Activated T-helper 17 cell treated with anti-CD3 and anti-CD28 coated beads, Interleukin-2, amount 50 U/mL, for 72 hours (primary cell): ENCODE measurements at regions not wholly inside any gene's neighbourhood (a gene's known extent, or its start where the extent isn't known, plus 50 kb on each side); places are given as distances from the start of the nearest gene placed in this dataset.
"Not testable (repeated sequence)": the region's sequence is repeated elsewhere in the genome, so short reads cannot be mapped to it uniquely, and the experiment has no call there.

ENCODE experiments used
- ATAC-seq: fragments of 150-1000 bp; cut with Tn5 transposase; replicated peaks from 2 replicates; pipeline ENCODE4 v1.10.0; 2021; ENCODE audit warnings: mild to moderate bottlenecking, moderate library complexity
- H3K27ac Mint-ChIP-seq: one replicate; pipeline ENCODE4 v1.8.0; 2022; ENCODE audit warnings: mixed read lengths
- H3K27me3 Mint-ChIP-seq: one replicate; pipeline ENCODE4 v1.8.0; 2022; ENCODE audit warnings: mixed read lengths
- H3K36me3 Mint-ChIP-seq: one replicate; pipeline ENCODE4 v1.8.0; 2022; ENCODE audit warnings: low read depth, mild to moderate bottlenecking, mixed read lengths
- H3K4me1 Mint-ChIP-seq: one replicate; pipeline ENCODE4 v1.8.0; 2022; ENCODE audit warnings: mixed read lengths
- H3K4me3 Mint-ChIP-seq: one replicate; pipeline ENCODE4 v1.8.0; 2022; ENCODE audit warnings: mild to moderate bottlenecking, mixed read lengths
- H3K9me3 Mint-ChIP-seq: one replicate; pipeline ENCODE4 v1.8.0; 2022; ENCODE audit warnings: mixed read lengths

DNA sequence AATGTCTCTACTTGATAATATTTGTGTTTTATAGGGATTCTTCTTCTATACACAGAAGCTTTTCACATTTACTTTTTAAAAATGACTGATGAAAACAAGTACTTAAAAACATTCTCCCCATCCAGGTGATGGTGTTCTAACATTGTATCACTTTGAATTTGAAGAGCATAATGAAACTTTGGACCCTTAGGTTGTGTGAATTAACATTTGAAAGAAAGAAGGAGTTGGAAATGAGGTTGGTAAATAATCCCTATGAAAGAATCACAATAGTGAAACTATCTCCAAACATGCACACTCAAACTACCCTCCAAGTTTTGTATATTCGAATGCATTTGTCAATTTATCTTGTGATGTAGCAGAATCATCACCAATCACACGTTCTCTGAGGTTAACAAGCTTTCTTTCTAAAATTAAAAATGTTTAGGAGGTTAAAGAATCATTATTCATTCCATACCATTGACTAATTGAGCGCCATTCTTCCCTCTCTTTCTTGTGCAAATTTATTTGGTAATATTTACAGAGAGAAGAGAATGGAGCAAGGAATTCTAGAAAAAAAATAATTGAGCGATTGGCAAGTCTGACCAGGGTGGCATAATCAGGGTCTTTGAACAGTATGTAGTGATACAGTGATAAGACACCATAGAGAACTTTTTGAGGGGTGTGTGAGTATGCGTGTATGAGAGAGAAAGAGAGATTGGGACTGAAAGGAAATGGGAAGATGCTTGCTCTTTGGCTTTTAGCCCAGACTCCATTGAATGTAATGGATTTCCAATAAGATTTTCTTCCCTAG, 260.0 kb upstream of the NRXN1 start:
- no peak for ATAC-seq
- no peaks in the 10 kb centered on the region for H3K4me1 Mint-ChIP-seq

DNA sequence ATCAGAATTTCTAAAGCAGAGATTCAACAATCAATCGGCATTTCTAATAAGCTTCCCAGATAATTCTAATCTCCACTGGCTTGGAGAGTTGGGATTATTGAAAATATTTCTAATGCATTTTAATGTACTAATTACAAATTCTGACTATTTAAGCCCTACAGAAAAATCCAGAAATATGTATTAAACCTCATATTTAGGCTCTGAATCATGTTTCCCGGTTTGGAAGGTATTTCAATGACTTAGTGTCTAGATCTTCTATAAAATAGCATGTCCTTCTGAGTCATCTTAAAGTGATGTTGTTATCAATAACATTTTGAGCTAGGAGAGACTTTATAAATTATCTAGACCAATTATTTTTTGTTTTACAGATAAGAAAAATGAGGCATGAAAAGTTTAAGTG, 258.8 kb upstream of the NRXN1 start:
- Mint-ChIP-seq H3K4me3 (no peak overlapping the region), H3K27ac (no peak overlapping the region), H3K27me3 (no peaks in the 10 kb centered on the region), H3K9me3 (peaks cover 12% of the 10 kb centered on the region), H3K4me1 (no peaks in the 10 kb centered on the region), H3K36me3 (no peaks in the 10 kb centered on the region)
- no peak for ATAC-seq

More for the DNA sequence above, 260.0 kb upstream of the NRXN1 start:
- no peak overlapping the region for H3K27ac Mint-ChIP-seq
- H3K4me3 Mint-ChIP-seq: no peak overlapping the region
- H3K27me3 Mint-ChIP-seq: no peaks in the 10 kb centered on the region
- no peaks in the 10 kb centered on the region for H3K36me3 Mint-ChIP-seq
- H3K9me3 Mint-ChIP-seq: peaks cover 4% of the 10 kb centered on the region

DNA sequence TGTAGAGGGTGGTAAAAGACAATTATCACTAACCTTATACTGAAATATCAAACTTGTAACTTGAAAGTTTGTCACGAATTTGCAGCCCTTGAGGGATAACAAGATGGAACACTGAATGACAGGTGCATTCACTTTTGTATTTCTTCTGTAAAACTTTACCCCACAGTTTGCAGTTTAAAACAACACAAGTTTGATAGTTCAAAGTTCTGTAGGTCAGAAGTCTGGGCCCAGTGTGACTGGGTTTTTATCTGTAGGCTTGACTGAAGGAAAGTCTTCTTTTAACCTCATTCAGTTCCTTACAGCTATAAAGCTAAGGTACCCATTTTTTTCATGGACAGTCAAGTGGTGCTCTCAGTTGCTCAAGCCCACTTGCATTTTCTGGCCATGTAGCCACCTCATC, 257.1 kb upstream of the NRXN1 start:
- H3K27me3 Mint-ChIP-seq: no peaks in the 10 kb centered on the region
- no peak for ATAC-seq

DNA sequence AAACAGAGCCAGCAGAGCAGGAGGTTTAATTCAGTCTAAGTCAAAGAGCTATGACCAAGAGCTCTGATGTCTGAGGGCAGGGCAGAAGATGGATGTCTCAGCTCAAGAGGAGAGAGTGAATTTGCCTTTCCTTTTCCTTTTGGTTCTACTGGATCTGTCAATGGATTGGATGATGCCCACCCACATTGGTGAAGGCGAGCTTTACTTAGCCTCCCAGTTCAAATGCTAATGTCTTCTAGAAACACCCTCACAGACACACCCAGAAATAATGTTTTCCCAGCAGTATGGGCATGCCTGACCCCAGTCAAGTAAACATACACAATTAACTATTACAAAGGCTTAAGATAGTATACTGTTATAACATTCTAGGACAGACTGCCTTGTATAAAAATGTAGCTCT, 236.3 kb upstream of the NRXN1 start:
- Mint-ChIP-seq H3K4me3 (no peak overlapping the region), H3K36me3 (no peaks in the 10 kb centered on the region), H3K4me1 (no peaks in the 10 kb centered on the region), H3K27me3 (no peaks in the 10 kb centered on the region), H3K9me3 (peaks cover 7% of the 10 kb centered on the region), H3K27ac (no peak overlapping the region)
- ATAC-seq: no peak

More for the DNA sequence above, 257.1 kb upstream of the NRXN1 start:
- Mint-ChIP-seq H3K4me1 (no peaks in the 10 kb centered on the region), H3K4me3 (no peak overlapping the region), H3K27ac (no peak overlapping the region), H3K9me3 (peaks cover 10% of the 10 kb centered on the region), H3K36me3 (no peaks in the 10 kb centered on the region)

DNA sequence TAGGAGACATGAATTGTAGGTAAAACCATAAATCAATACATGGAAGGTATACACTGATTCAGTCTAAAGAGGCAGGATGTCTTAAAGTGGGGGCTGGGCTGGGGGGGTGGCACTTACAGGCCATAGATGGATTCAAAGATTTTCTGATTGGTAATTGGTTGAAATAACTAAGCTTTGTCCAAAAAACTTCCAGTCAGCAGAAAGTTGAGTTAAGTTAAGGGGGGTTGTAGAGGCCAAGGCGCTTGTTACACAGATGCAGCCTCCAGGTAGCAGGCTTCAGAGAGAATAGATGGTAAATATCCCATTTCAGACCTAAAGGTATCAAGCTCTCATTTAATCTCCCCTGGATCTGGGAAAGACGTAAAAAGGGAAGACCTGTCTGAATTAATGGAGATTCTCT, 233.6 kb upstream of the NRXN1 start:
- no peak for ATAC-seq
- Mint-ChIP-seq H3K27me3 (no peaks in the 10 kb centered on the region), H3K4me3 (no peak overlapping the region), H3K4me1 (no peaks in the 10 kb centered on the region), H3K27ac (no peak overlapping the region), H3K36me3 (no peaks in the 10 kb centered on the region), H3K9me3 (peaks cover 7% of the 10 kb centered on the region)

DNA sequence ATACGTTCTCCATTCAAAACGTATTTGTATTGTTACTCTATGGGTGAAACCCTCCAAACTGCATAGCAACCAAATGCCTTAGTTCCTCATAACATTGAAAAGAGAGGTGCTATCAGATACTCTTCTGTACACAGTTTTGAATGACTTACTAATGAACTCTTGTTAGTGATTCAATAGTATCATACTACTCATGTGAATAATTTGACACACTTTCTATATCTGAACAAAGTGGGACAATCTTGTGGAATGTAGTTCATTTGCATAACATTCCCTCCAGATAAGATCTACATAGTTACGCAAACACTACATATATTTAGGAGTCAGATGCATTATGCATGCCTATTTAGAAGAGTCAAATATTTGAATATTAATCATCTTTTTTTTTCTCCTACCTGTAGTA, 232.0 kb upstream of the NRXN1 start:
- Mint-ChIP-seq H3K9me3 (peaks cover 7% of the 10 kb centered on the region), H3K27me3 (no peaks in the 10 kb centered on the region), H3K36me3 (no peaks in the 10 kb centered on the region), H3K4me1 (no peaks in the 10 kb centered on the region), H3K27ac (no peak overlapping the region), H3K4me3 (no peak overlapping the region)
- no peak for ATAC-seq

DNA sequence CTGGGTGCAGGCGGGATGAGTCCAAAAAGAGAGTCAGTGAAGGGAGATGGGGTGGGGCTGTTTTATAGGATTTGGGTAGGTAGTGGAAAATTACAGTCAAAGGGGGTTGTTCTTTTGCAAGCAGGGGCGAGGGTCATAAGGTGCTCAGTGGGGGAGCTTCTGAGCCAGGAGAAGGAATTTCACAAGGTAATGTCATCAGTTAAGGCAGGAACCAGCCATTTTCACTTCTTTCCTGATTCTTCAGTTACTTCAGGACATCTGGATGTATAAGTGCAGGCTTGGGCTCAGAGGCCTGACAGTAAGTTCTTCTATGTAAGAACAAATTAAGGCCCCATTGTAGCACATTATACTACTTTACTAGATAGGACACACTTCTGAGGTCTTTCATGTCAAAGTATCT, 231.2 kb upstream of the NRXN1 start:
- not testable (repeated sequence) for H3K36me3 Mint-ChIP-seq, H3K27me3 Mint-ChIP-seq, H3K9me3 Mint-ChIP-seq, H3K27ac Mint-ChIP-seq, H3K4me1 Mint-ChIP-seq, ATAC-seq, H3K4me3 Mint-ChIP-seq

DNA sequence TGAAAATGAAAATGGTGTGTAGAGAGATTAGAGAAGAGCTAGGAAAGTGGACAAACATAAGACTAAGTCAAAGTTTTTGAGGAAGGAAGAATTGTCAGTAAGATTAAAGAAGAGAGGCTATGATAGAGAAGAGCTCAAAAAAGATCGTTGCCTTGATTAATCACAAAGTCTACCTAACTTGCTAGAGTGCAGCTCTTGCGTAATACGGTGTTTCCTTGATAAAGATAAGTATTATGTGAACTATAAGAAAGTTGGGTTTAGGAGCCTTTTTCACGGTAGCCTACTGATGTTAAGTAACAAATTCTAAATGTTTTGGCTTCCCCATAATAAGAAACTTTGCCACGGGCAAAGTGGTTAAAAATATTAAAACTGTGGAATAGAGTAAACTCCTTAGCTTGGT, 226.4 kb upstream of the NRXN1 start:
- H3K4me3 Mint-ChIP-seq: no peak overlapping the region
- peaks cover 6% of the 10 kb centered on the region for H3K9me3 Mint-ChIP-seq
- H3K27ac Mint-ChIP-seq: no peak overlapping the region

DNA sequence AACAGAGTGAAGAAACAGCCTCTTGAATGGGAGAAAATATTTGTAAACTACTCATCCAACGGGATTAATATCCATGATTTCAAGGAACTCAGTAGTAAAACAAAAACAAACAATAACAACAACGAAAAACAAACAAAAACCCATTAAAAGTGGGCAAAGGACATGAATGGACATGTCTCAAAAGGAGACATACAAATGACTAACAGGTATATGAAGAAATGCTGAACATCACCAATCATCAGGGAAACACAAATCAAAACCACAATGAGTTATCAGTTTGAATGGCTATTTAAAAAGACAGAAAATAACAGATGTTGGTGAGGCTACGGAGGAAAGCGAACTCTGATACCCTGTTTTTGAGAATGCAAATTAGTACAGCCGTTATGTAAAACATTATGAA, 224.8 kb upstream of the NRXN1 start:
- no peak for ATAC-seq
- Mint-ChIP-seq H3K9me3 (peaks cover 6% of the 10 kb centered on the region), H3K27ac (no peak overlapping the region), H3K4me3 (no peak overlapping the region), H3K27me3 (no peaks in the 10 kb centered on the region), H3K36me3 (no peaks in the 10 kb centered on the region), H3K4me1 (no peaks in the 10 kb centered on the region)

More for the DNA sequence above, 226.4 kb upstream of the NRXN1 start:
- Mint-ChIP-seq H3K36me3 (no peaks in the 10 kb centered on the region), H3K4me1 (no peaks in the 10 kb centered on the region), H3K27me3 (no peaks in the 10 kb centered on the region)
- ATAC-seq: no peak

DNA sequence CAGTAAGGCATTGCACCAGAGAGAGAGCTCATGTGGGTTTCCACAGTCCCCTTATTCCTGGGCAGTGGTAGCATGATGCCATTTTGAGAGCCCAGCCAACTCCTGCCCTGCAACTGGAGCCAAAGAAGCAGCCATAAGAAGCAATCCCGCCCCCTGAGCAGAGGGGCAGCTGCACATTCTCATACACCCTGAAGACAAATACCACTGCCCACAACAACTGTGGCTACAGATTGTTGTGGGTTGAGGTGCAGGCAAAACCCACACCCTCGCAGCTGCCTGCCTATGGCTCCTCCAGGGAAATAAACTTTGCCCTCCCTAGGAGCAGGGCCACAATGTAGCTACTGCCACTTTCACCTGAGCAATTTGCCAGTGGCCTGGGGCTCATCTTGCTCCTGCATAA, 219.4 kb upstream of the NRXN1 start:
- ATAC-seq: no peak
- Mint-ChIP-seq H3K9me3 (peaks cover 12% of the 10 kb centered on the region), H3K27me3 (no peaks in the 10 kb centered on the region), H3K4me1 (no peaks in the 10 kb centered on the region), H3K27ac (no peak overlapping the region), H3K4me3 (no peak overlapping the region), H3K36me3 (no peaks in the 10 kb centered on the region)

DNA sequence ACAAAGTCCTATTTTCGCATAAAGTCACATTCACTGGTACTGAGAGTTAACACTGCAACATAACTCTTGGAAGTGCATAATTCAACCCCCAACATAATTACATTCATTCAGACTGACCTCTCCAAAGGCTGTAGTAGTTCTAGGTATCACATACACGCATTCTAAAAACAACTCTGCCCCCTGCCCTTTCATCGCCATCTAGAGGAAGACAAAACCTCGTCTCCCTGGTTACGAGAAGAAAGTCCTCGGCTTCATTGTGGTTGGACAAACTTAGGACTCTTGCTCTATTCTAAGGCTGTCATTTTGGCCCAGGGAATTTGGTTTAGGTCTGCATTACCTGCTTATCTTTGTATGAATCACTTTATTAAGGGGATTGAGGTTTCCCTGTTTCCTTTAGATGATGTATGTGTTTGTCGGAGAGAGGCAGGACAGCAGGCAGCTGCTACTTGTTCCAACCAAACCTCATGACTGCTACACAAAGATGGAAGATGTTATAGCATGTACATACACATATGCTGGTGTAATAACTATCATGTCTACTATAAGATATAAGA, 215.4 kb upstream of the NRXN1 start:
- Mint-ChIP-seq H3K4me1 (no peaks in the 10 kb centered on the region), H3K27me3 (no peaks in the 10 kb centered on the region), H3K4me3 (no peak overlapping the region), H3K9me3 (peaks cover 15% of the 10 kb centered on the region), H3K27ac (no peak overlapping the region), H3K36me3 (no peaks in the 10 kb centered on the region)
- ATAC-seq: no peak

DNA sequence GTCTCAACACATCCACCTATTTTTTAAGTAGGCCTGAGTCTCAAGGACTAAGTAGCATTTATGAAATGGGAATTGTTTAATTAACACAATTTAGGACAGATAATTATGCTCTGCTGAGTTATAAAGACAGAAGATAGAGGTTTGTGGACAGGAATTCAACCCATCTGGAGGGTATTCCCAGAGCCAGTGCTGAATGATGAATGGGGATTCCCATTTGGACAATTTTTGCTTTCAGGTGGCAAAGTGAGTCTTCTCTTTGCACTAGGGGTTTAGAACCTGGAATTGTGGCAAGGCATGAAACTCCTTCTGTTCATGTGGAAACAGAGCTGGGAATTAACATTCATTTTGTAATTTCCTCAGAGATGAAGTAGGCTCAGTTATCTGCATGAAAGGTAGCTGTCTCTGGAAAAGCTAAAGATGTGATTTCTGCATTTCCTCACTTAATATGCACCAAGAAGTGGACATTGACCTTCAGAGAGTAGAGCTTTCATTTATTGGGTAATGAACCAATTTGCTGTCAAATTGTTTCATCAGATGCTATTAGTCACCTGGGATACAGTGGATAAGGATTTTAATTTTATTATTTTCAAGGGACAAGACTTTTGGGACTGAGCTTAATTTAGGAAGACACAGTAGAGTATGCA, 212.1 kb upstream of the NRXN1 start:
- no peaks in the 10 kb centered on the region for H3K36me3 Mint-ChIP-seq
- H3K4me1 Mint-ChIP-seq: no peaks in the 10 kb centered on the region
- no peak overlapping the region for H3K27ac Mint-ChIP-seq
- H3K27me3 Mint-ChIP-seq: no peaks in the 10 kb centered on the region
- H3K9me3 Mint-ChIP-seq: peaks cover 12% of the 10 kb centered on the region
- no peak for ATAC-seq
- no peak overlapping the region for H3K4me3 Mint-ChIP-seq

DNA sequence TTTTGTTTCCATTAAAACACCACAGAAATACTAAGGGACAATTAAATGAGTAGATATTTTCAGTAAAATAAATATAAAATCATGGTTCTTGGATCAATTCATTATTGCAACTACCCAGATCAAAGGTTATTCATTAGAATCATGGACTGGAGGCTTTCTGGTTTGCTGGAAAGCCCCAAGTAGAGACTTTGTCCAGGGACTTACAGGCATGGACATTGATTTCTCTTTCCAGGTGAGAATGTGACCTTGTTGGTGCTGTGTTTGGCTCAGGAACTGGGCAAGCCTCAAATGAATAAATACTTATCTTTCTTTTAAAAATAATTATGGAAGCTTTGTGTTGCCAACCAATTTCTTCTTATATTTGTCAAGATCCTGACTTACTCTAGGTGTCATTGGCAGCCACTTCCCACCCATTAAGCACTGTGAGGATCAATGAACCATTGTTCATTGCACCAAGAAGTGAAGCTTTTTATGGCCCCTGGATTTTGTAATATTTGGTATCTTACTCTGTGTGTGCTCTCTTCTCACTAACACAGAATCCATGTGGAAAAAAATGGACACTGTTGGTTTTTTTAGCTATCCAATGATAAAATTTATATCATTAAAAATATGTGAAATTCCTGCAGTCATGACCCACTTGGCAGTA, 205.8 kb upstream of the NRXN1 start:
- ATAC-seq: no peak
- H3K4me3 Mint-ChIP-seq: no peak overlapping the region
- H3K27ac Mint-ChIP-seq: no peak overlapping the region
- no peaks in the 10 kb centered on the region for H3K36me3 Mint-ChIP-seq
- H3K9me3 Mint-ChIP-seq: peaks cover 3% of the 10 kb centered on the region
- no peaks in the 10 kb centered on the region for H3K27me3 Mint-ChIP-seq
- no peaks in the 10 kb centered on the region for H3K4me1 Mint-ChIP-seq

DNA sequence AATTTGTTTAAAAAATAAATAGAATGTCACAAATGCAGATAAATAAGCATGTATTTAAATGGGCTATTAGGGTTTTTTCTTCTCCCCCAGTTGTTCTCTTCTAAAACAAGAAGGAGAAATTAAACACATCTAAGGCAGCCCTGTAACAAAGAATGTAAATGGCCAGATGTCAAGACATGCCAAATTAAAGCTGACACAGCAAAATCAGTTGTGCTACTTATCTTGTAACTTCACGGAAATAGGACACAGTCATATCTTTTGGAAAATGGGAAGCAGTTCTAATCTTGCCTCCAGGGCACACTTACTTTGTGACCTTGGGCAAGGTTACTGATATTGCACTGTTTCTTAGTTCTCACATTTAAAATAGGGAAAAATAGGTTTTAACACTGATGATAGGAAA, 200.1 kb upstream of the NRXN1 start:
- no peak for ATAC-seq
- Mint-ChIP-seq H3K9me3 (peaks cover 8% of the 10 kb centered on the region), H3K4me3 (no peak overlapping the region), H3K36me3 (no peaks in the 10 kb centered on the region), H3K4me1 (no peaks in the 10 kb centered on the region), H3K27me3 (no peaks in the 10 kb centered on the region), H3K27ac (no peak overlapping the region)

DNA sequence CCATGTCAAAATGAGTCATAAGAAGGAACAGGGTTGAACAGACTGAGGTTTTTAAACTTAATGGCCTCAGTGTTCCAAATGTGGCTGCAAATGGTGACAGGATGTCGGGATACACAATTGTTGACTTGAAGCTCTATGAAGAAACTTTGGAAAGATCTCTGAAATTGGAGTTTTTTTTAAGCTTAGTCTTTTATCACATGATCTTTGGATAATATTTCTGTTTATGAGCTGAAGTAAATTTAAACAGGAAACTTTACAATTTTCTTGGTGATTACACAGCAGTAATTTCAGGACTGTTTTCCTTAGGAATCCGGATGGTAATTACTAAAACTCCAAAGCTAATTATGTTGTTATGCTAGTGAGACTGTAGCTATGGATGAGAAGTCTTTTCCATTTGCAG, 199.1 kb upstream of the NRXN1 start:
- no peaks in the 10 kb centered on the region for H3K36me3 Mint-ChIP-seq

More for the DNA sequence above, 199.1 kb upstream of the NRXN1 start:
- H3K27ac Mint-ChIP-seq: no peak overlapping the region
- no peak for ATAC-seq
- no peak overlapping the region for H3K4me3 Mint-ChIP-seq
- peaks cover 8% of the 10 kb centered on the region for H3K9me3 Mint-ChIP-seq
- H3K27me3 Mint-ChIP-seq: no peaks in the 10 kb centered on the region
- H3K4me1 Mint-ChIP-seq: no peaks in the 10 kb centered on the region
